AG04450 (cell line): ENCODE measurements at regions not wholly inside any gene's neighbourhood (a gene's known extent, or its start where the extent isn't known, plus 50 kb on each side); places are given as distances from the start of the nearest gene placed in this dataset.
"Not testable (repeated sequence)": the region's sequence is repeated elsewhere in the genome, so short reads cannot be mapped to it uniquely, and the experiment has no call there.

ENCODE experiments used
- CTCF ChIA-PET: fragments of 300-600, 350-600 bp; formaldehyde crosslinking; extraction: SDS; loops from one replicate; lab custom pipeline; 2022; ENCODE audit warnings: antibody characterized with exemption, inconsistent platforms; lab: Charles Lee
- POLR2A ChIA-PET: fragments of 350-600 bp; formaldehyde crosslinking; extraction: SDS; loops from one replicate; lab custom pipeline; 2021; ENCODE audit warnings: antibody characterized with exemption, inconsistent platforms; lab: Yijun Ruan, JAX
- DNase-seq: peaks from one replicate; pipeline ENCODE4 v3.0.0-alpha.2; 2011; ENCODE audit warnings: low read depth, low spot score
- H3K27ac ChIP-seq: one replicate; pipeline ENCODE4 v1.5.1; 2012; ENCODE audit warnings: low read depth, low read length, control low read depth
- H3K27me3 ChIP-seq: one replicate; pipeline ENCODE4 v1.6.0; 2012; ENCODE audit warnings: low read length; ENCODE audit not compliant: control insufficient read depth, insufficient read depth
- H3K4me3 ChIP-seq: 2 replicates; pipeline ENCODE4 v1.5.1; 2011; ENCODE audit warnings: mild to moderate bottlenecking, low read depth, low read length, control low read depth
- H3K9me3 ChIP-seq: 2 replicates; pipeline ENCODE4 v1.5.1; 2012; ENCODE audit warnings: low read length; ENCODE audit not compliant: control insufficient read depth, insufficient read depth
- CTCF ChIP-seq: IDR thresholded peaks from 2 replicates; pipeline ENCODE4 v1.5.1; 2011; ENCODE audit warnings: low read depth, low read length, control low read depth, inconsistent platforms

DNA sequence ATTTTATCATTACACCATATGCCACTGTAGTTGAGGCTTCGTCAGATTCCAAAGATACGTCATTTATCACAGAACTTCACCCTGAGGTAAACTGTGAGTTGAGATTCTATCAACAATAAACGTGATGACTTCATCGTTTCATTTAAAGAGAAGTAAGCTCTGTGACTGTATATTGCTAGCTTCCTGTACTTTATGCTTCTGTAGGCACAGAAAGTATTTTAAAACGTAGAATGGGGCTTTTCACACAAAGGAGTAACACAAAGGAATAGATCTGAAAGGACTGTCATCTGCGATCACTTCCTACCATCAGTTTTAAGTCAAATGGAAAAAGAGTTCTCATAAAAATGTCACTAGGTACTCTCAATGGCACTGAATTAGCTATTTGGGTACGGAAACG is 234.4 kb upstream of the MCHR2 start:
- no peaks in the 10 kb centered on the region for H3K27me3 ChIP-seq
- CTCF ChIA-PET = interaction anchor here (1.3 to 1.6 kb wide), 4 partner anchors 9 to 54 kb away, joined by 3 to 10 read pairs (median 4); no protein-coding TSS in a partner anchor
- no peak overlapping the region for H3K27ac ChIP-seq
- no peak for DNase-seq
- POLR2A ChIA-PET = no interaction called here
- no peak for TF ChIP-seq CTCF
- no peaks in the 10 kb centered on the region for H3K9me3 ChIP-seq
- H3K4me3 ChIP-seq = peak overlapping the region; percentile 52

DNA sequence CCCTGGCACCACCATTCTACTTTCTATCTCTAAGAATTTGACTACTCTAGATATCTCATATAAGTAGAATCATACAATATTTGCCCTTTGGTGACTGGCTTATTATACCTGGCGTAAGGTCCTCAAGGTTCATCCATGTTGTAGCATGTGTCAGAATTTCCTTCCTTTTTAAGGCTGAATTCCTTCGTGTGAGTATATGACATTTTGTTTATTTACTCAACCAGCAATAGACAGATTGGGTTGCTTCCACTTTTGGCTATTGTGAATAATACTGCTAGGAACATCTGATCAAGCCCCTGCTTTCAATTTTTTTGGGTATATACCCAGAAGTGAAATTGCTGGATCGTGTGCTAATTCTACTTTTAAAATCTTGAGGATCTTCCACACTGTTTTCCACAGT is 232.8 kb upstream of the MCHR2 start:
- ChIA-PET POLR2A (no interaction called here), CTCF (no interaction called here)
- DNase-seq = no peak
- no peak overlapping the region for H3K4me3 ChIP-seq
- no peaks in the 10 kb centered on the region for H3K27me3 ChIP-seq
- H3K9me3 ChIP-seq = no peaks in the 10 kb centered on the region
- no peak for TF ChIP-seq CTCF
- H3K27ac ChIP-seq = no peak overlapping the region

GRCh38 chr6:100223952-100224351 is 229.9 kb upstream of the MCHR2 start:
- H3K27me3 ChIP-seq, H3K4me3 ChIP-seq, POLR2A ChIA-PET, DNase-seq, H3K9me3 ChIP-seq, H3K27ac ChIP-seq: not testable (repeated sequence)
- CTCF ChIA-PET = interaction anchor here (0.7 to 1.1 kb wide), 2 partner anchors 11 to 108 kb away, joined by 3 read pairs; no protein-coding TSS in a partner anchor

GRCh38 chr6:100220543-100220942 is 226.5 kb upstream of the MCHR2 start:
- no peak overlapping the region for H3K27ac ChIP-seq
- no peak overlapping the region for H3K4me3 ChIP-seq
- H3K27me3 ChIP-seq = no peaks in the 10 kb centered on the region
- no peaks in the 10 kb centered on the region for H3K9me3 ChIP-seq
- no peak for TF ChIP-seq CTCF
- ChIA-PET POLR2A (no interaction called here), CTCF (interaction anchor here (2.7 kb wide), 1 partner anchor 8 kb away, joined by 10 read pairs; no protein-coding TSS in a partner anchor)
- DNase-seq = no peak

GRCh38 chr6:100217225-100218012 is 223.4 kb upstream of the MCHR2 start:
- peak; percentile 39 for DNase-seq
- ChIA-PET CTCF (no interaction called here), POLR2A (interaction anchor here (1.4 to 1.5 kb wide), 2 partner anchors 14 to 130 kb away, joined by 3 to 12 read pairs; no protein-coding TSS in a partner anchor)
- no peaks in the 10 kb centered on the region for H3K27me3 ChIP-seq
- no peak overlapping the region for H3K4me3 ChIP-seq
- H3K9me3 ChIP-seq = no peaks in the 10 kb centered on the region
- no peak overlapping the region for H3K27ac ChIP-seq
- TF ChIP-seq CTCF = no peak
